PC-9 (cell line): ENCODE measurements at regions not wholly inside any gene's neighbourhood (a gene's known extent, or its start where the extent isn't known, plus 50 kb on each side); places are given as distances from the start of the nearest gene placed in this dataset.

Experiments
- EZH2 ChIP-seq: fragments of 200-600 bp; sonication (generic); IDR thresholded peaks from 2 replicates; pipeline ENCODE4 v1.8.0; 2017; ENCODE audit warnings: antibody characterized with exemption, low read depth
- TF ChIP-seq, protein P1 (sequence below): fragments of 200-600 bp; sonication (generic); conservative IDR thresholded peaks from 2 replicates; pipeline ENCODE4 v1.6.1; 2017; ENCODE audit warnings: mixed run types, antibody characterized with exemption, mild to moderate bottlenecking, moderate library complexity

DNA sequence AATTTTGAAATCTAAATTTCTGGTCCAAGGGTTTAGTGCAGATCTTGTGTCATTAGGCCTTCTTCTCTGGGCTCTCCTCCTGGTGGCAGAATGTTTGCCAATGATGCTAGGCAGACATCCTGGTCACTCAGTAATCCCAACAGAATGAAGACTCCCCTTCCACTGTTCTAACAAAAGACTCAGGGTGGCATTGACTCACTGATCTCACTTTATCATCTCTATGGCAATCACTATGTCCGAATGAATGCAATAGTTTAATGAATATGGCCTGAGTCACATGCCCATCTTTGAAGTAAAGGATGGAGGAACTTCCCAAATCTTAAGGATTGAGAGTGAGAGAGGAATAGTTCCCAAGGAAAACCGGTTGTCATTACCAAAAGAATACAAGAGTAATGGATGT lies 261.1 kb downstream of the KCNE4 start:
- TF ChIP-seq, protein P1, sequence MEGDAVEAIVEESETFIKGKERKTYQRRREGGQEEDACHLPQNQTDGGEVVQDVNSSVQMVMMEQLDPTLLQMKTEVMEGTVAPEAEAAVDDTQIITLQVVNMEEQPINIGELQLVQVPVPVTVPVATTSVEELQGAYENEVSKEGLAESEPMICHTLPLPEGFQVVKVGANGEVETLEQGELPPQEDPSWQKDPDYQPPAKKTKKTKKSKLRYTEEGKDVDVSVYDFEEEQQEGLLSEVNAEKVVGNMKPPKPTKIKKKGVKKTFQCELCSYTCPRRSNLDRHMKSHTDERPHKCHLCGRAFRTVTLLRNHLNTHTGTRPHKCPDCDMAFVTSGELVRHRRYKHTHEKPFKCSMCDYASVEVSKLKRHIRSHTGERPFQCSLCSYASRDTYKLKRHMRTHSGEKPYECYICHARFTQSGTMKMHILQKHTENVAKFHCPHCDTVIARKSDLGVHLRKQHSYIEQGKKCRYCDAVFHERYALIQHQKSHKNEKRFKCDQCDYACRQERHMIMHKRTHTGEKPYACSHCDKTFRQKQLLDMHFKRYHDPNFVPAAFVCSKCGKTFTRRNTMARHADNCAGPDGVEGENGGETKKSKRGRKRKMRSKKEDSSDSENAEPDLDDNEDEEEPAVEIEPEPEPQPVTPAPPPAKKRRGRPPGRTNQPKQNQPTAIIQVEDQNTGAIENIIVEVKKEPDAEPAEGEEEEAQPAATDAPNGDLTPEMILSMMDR: no peak
- TF ChIP-seq EZH2: no peak
